ENCODE measurements at regions not wholly inside any gene's neighbourhood (a gene's known extent, or its start where the extent isn't known, plus 50 kb on each side); places are given as distances from the start of the nearest gene placed in this dataset.

GRCh38 chr6:121967631-121968030 is 431.8 kb upstream of the HSF2 start:
- H3K36me3 ChIP-seq = no peaks in the 10 kb centered on the region
- DNase-seq (ENCODE audit: extremely low spot score) = no peak
- 60% methylated on average over 2 of the region's 2 CpGs for WGBS
- TF ChIP-seq POLR2AphosphoS5 (IDR thresholded peaks at IDR 0.05) = no peak
- TF ChIP-seq POLR2A (IDR thresholded peaks at IDR 0.05; ENCODE audit: low read depth) = no peak
- no peak for TF ChIP-seq CTCF (IDR thresholded peaks at IDR 0.05)
- no peak for TF ChIP-seq EP300 (IDR thresholded peaks at IDR 0.05)
- intact Hi-C loops (cut with DNase I) = no loop called here
- no peaks in the 10 kb centered on the region for H3K27me3 ChIP-seq
- H3K4me3 ChIP-seq = no peak overlapping the region
- H3K9me3 ChIP-seq = peaks cover 0 to 5% (median 0%) of the 10 kb centered on the region in 4 donors
- H3K4me1 ChIP-seq = peaks cover 0 to 26% (median 15%) of the 10 kb centered on the region in 4 donors
- no peak overlapping the region for H3K27ac ChIP-seq (replicated peaks in 1 of 4)

- H3K4me3 ChIP-seq = no peak overlapping the region
- peak overlapping the region in 1 of 4 donors; percentile 8 for H3K27ac ChIP-seq (replicated peaks in 1 of 4)
- no peaks in the 10 kb centered on the region for H3K36me3 ChIP-seq
- H3K27me3 ChIP-seq = no peaks in the 10 kb centered on the region
- no peak for DNase-seq (ENCODE audit: extremely low spot score)
- H3K4me1 ChIP-seq = peaks cover 0 to 23% (median 11%) of the 10 kb centered on the region in 4 donors
- no peak for TF ChIP-seq EP300 (IDR thresholded peaks at IDR 0.05)
- TF ChIP-seq CTCF (IDR thresholded peaks at IDR 0.05) = no peak
- no peak for TF ChIP-seq POLR2AphosphoS5 (IDR thresholded peaks at IDR 0.05)
- TF ChIP-seq POLR2A (IDR thresholded peaks at IDR 0.05; ENCODE audit: low read depth) = no peak
- H3K9me3 ChIP-seq = peaks cover 0 to 7% (median 0%) of the 10 kb centered on the region in 4 donors
- intact Hi-C loops (cut with DNase I) = no loop called here
These were observed 427.5 kb upstream of the HSF2 start for GRCh38 chr6:121971931-121972335.

GRCh38 chr6:121984956-121985355 is 414.5 kb upstream of the HSF2 start:
- Histone ChIP-seq H3K9me3 (peaks cover 0 to 5% (median 0%) of the 10 kb centered on the region in 4 donors), H3K4me3 (no peak overlapping the region), H3K4me1 (no peaks in the 10 kb centered on the region), H3K36me3 (no peaks in the 10 kb centered on the region), H3K27ac (replicated peaks in 1 of 4) (no peak overlapping the region), H3K27me3 (no peaks in the 10 kb centered on the region)
- intact Hi-C loops (cut with DNase I) = no loop called here
- DNase-seq (ENCODE audit: extremely low spot score) = no peak
- no CpG with 5 or more reads among the region's 3 CpGs for WGBS
- no peak for TF ChIP-seq POLR2AphosphoS5 (IDR thresholded peaks at IDR 0.05)
- no peak for TF ChIP-seq EP300 (IDR thresholded peaks at IDR 0.05)
- no peak for TF ChIP-seq CTCF (IDR thresholded peaks at IDR 0.05)
- no peak for TF ChIP-seq POLR2A (IDR thresholded peaks at IDR 0.05; ENCODE audit: low read depth)

- H3K36me3 ChIP-seq = no peaks in the 10 kb centered on the region
- H3K27me3 ChIP-seq = no peaks in the 10 kb centered on the region
- H3K4me3 ChIP-seq = no peak overlapping the region
- no peak for DNase-seq (ENCODE audit: extremely low spot score)
- TF ChIP-seq EP300 (IDR thresholded peaks at IDR 0.05) (no peak), POLR2A (IDR thresholded peaks at IDR 0.05; ENCODE audit: low read depth) (no peak), POLR2AphosphoS5 (IDR thresholded peaks at IDR 0.05) (no peak), CTCF (IDR thresholded peaks at IDR 0.05) (no peak)
- no peak overlapping the region for H3K27ac ChIP-seq (replicated peaks in 1 of 4)
- intact Hi-C loops (cut with DNase I) = no loop called here
- no peaks in the 10 kb centered on the region for H3K4me1 ChIP-seq
- H3K9me3 ChIP-seq = no peaks in the 10 kb centered on the region
- 79% methylated on average over 6 of the region's 6 CpGs for WGBS
These were observed 406.1 kb upstream of the HSF2 start for GRCh38 chr6:121993362-121993761.

- WGBS = 4% methylated on average over 1 of the region's 1 CpG
- H3K27ac ChIP-seq (replicated peaks in 1 of 4) = no peak overlapping the region
- H3K27me3 ChIP-seq = no peaks in the 10 kb centered on the region
- TF ChIP-seq CTCF (IDR thresholded peaks at IDR 0.05) = no peak
- TF ChIP-seq EP300 (IDR thresholded peaks at IDR 0.05) = no peak
- TF ChIP-seq POLR2AphosphoS5 (IDR thresholded peaks at IDR 0.05) = no peak
- no peak for TF ChIP-seq POLR2A (IDR thresholded peaks at IDR 0.05; ENCODE audit: low read depth)
- no peaks in the 10 kb centered on the region for H3K9me3 ChIP-seq
- no peak overlapping the region for H3K4me3 ChIP-seq
- no peaks in the 10 kb centered on the region for H3K4me1 ChIP-seq
- DNase-seq (ENCODE audit: extremely low spot score) = no peak
- no peaks in the 10 kb centered on the region for H3K36me3 ChIP-seq
- intact Hi-C loops (cut with DNase I) = no loop called here
These were observed 404.5 kb upstream of the HSF2 start for GRCh38 chr6:121994919-121995318.
